H1 (cell line): ENCODE measurements at regions not wholly inside any gene's neighbourhood (a gene's known extent, or its start where the extent isn't known, plus 50 kb on each side); places are given as distances from the start of the nearest gene placed in this dataset.

Source experiments
- CTCF ChIA-PET: fragments of 300-600 bp; sonication (Branson Sonifier 250); formaldehyde crosslinking; loops from one replicate; lab custom pipeline; 2021; ENCODE audit not compliant: partially characterized antibody; lab: Charles Lee
- POLR2A ChIA-PET: fragments of 300-600 bp; sonication (Branson Sonifier 250); formaldehyde crosslinking; loops from one replicate; lab custom pipeline; 2021; ENCODE audit warnings: inconsistent platforms; ENCODE audit not compliant: partially characterized antibody; lab: Charles Lee
- DNase-seq, 2 experiments: peaks; one replicate each; pipeline versions ENCODE4 v3.0.0 to v3.0.0-alpha.2; 2010 to 2022; ENCODE audit warnings: low spot score in 2 of 2, low read depth in 1 of 2, mixed read lengths in 1 of 2
- FAIRE-seq: peaks from 2 replicates; lab custom pipeline; 2011; peaks lifted over from hg19 to GRCh38; lab: Jason Lieb, UNC
- H2AFZ ChIP-seq: 2 replicates; pipeline ENCODE4 v1.8.1; 2012; ENCODE audit warnings: low read length, inconsistent platforms
- H2AK5ac ChIP-seq: 2 replicates; pipeline ENCODE4 v1.6.1; 2013; ENCODE audit warnings: low read depth, low read length
- H2BK120ac ChIP-seq: replicated peaks from 2 replicates; pipeline ENCODE3; 2013; ENCODE audit warnings: low read depth, low read length, inconsistent platforms
- H2BK12ac ChIP-seq: 2 replicates; pipeline ENCODE4 v1.6.1; 2013; ENCODE audit warnings: low read depth, low read length
- H2BK15ac ChIP-seq: 2 replicates; pipeline ENCODE4 v1.6.1; 2013; ENCODE audit warnings: low read length
- H2BK20ac ChIP-seq: 2 replicates; pipeline ENCODE4 v1.6.1; 2013; ENCODE audit warnings: low read length
- H2BK5ac ChIP-seq: 2 replicates; pipeline ENCODE4 v1.6.1; 2013; ENCODE audit warnings: low read depth, low read length
- H3K14ac ChIP-seq: 2 replicates; pipeline ENCODE4 v1.6.1; 2013; ENCODE audit warnings: inconsistent platforms; ENCODE audit not compliant: insufficient read length
- H3K18ac ChIP-seq: 2 replicates; pipeline ENCODE4 v1.6.1; 2013; ENCODE audit warnings: low read length; ENCODE audit errors: extremely low read depth
- H3K23ac ChIP-seq: 2 replicates; pipeline ENCODE4 v1.6.1; 2013; ENCODE audit warnings: inconsistent platforms; ENCODE audit not compliant: insufficient read length
- H3K23me2 ChIP-seq: 2 replicates; pipeline ENCODE4 v1.6.1; 2013; ENCODE audit warnings: low read depth, low read length
- H3K27ac ChIP-seq: 2 replicates; pipeline ENCODE4 v1.6.1; 2011; ENCODE audit warnings: low read depth, low read length, inconsistent platforms
- H3K27me3 ChIP-seq, 4 experiments: replicated peaks in 1 of 4; 1 replicate in 1 of 4; 2 replicates in 3 of 4; pipeline versions ENCODE4 v1.6.1 to v1.8.1; 2011 to 2013; ENCODE audit warnings: low read length in 3 of 4, mild to moderate bottlenecking in 3 of 4, inconsistent platforms in 2 of 4, mixed read lengths in 2 of 4, moderate library complexity in 1 of 4; ENCODE audit not compliant: control insufficient read depth in 3 of 4, insufficient read depth in 3 of 4; ENCODE audit errors: extremely low read depth in 1 of 4
- H3K36me3 ChIP-seq, 4 experiments: 2 replicates each; pipeline versions ENCODE4 v1.6.1 to v1.8.1; 2011 to 2013; ENCODE audit warnings: mild to moderate bottlenecking in 4 of 4, low read length in 3 of 4, moderate library complexity in 2 of 4, control low read depth in 1 of 4, inconsistent platforms in 1 of 4; ENCODE audit not compliant: insufficient read depth in 4 of 4, control insufficient read depth in 2 of 4
- H3K4ac ChIP-seq: replicated peaks from 2 replicates; pipeline ENCODE3; 2013; ENCODE audit warnings: low read length, low read depth, mixed read lengths, inconsistent platforms; ENCODE audit not compliant: insufficient read length
- H3K4me1 ChIP-seq, 4 experiments: replicated peaks in 1 of 4; 1 replicate in 1 of 4; 2 replicates in 3 of 4; pipeline versions ENCODE4 v1.6.1 to v1.8.1; 2011 to 2013; ENCODE audit warnings: low read length in 3 of 4, inconsistent platforms in 2 of 4, mixed read lengths in 1 of 4; ENCODE audit not compliant: insufficient read depth in 4 of 4, control insufficient read depth in 3 of 4
- H3K4me2 ChIP-seq, 2 experiments: 2 replicates each; pipeline versions ENCODE4 v1.6.1 to v1.8.1; 2011 to 2013; ENCODE audit warnings: low read depth in 2 of 2, low read length in 2 of 2, control low read depth in 1 of 2, inconsistent platforms in 1 of 2, mild to moderate bottlenecking in 1 of 2; ENCODE audit not compliant: insufficient read depth in 1 of 2
- H3K4me3 ChIP-seq, 4 experiments: fragments of 200-600, 300-600 bp in 1 of 4; sonication (generic), shearing (Covaris generic), sonication (Bioruptor Twin) in 1 of 4; 2 replicates each; pipeline versions ENCODE4 v1.5.1 to v1.8.1; 2011 to 2016; ENCODE audit warnings: low read length in 4 of 4, low read depth in 3 of 4, control low read depth in 2 of 4, inconsistent platforms in 2 of 4, mild to moderate bottlenecking in 2 of 4, mixed read lengths in 1 of 4, moderate library complexity in 1 of 4; ENCODE audit not compliant: insufficient read depth in 2 of 4; ENCODE audit errors: extremely low read depth in 1 of 4
- H3K56ac ChIP-seq: replicated peaks from 2 replicates; pipeline ENCODE3; 2013; ENCODE audit warnings: low read depth, mild to moderate bottlenecking, mixed read lengths, low read length, inconsistent platforms; ENCODE audit not compliant: insufficient read length
- H3K79me1 ChIP-seq: 2 replicates; pipeline ENCODE4 v1.6.1; 2013; ENCODE audit warnings: low read depth, low read length, control low read depth
- H3K79me2 ChIP-seq, 2 experiments: 2 replicates each; pipeline versions ENCODE4 v1.6.1 to v1.8.1; 2012 to 2013; ENCODE audit warnings: low read length in 2 of 2, mild to moderate bottlenecking in 2 of 2, inconsistent platforms in 1 of 2; ENCODE audit not compliant: insufficient read depth in 2 of 2, control insufficient read depth in 1 of 2
- H3K9ac ChIP-seq, 4 experiments: replicated peaks in 1 of 4; 1 replicate in 1 of 4; 2 replicates in 3 of 4; pipeline versions ENCODE4 v1.6.1 to v1.8.1; 2011 to 2013; ENCODE audit warnings: low read depth in 3 of 4, low read length in 3 of 4, control low read depth in 2 of 4, mild to moderate bottlenecking in 2 of 4, moderate library complexity in 2 of 4, inconsistent platforms in 1 of 4; ENCODE audit errors: extremely low read depth in 1 of 4
- H3K9me3 ChIP-seq, 2 experiments: 2 replicates each; pipeline versions ENCODE4 v1.6.1 to v1.8.1; 2012 to 2013; ENCODE audit warnings: mild to moderate bottlenecking in 2 of 2, moderate library complexity in 2 of 2, control low read depth in 1 of 2, inconsistent platforms in 1 of 2, low read depth in 1 of 2, low read length in 1 of 2, mixed read lengths in 1 of 2; ENCODE audit not compliant: insufficient read depth in 2 of 2
- H4K20me1 ChIP-seq, 2 experiments: replicated peaks in 1 of 2; 2 replicates each; pipeline versions ENCODE3 to v1.8.1; 2011 to 2013; ENCODE audit warnings: inconsistent platforms in 2 of 2, low read length in 2 of 2, mild to moderate bottlenecking in 1 of 2; ENCODE audit not compliant: insufficient read depth in 2 of 2, control insufficient read depth in 1 of 2
- H4K5ac ChIP-seq: 2 replicates; pipeline ENCODE4 v1.6.1; 2013; ENCODE audit warnings: low read length, low read depth, mixed read lengths, inconsistent platforms; ENCODE audit not compliant: insufficient read length
- H4K8ac ChIP-seq: 2 replicates; pipeline ENCODE4 v1.8.0; 2013; ENCODE audit warnings: mild to moderate bottlenecking, moderate library complexity, low read length, inconsistent platforms; ENCODE audit not compliant: insufficient read depth; ENCODE audit errors: extremely low read depth
- H4K91ac ChIP-seq: replicated peaks from 2 replicates; pipeline ENCODE3; 2013; ENCODE audit warnings: low read length, mixed read lengths, inconsistent platforms; ENCODE audit not compliant: insufficient read length
- BRCA1 ChIP-seq: IDR thresholded peaks from 2 replicates; pipeline ENCODE4 v1.6.1; 2012; ENCODE audit warnings: low read depth, low read length, improper control_type of control experiment
- KDM4A ChIP-seq: IDR thresholded peaks from one replicate; pipeline ENCODE4 v1.7.1; 2012; ENCODE audit warnings: low read depth, mild to moderate bottlenecking, moderate library complexity, low read length, inconsistent platforms; ENCODE audit not compliant: severe bottlenecking
- PHF8 ChIP-seq: fragments of 200-600 bp; sonication (generic); conservative IDR thresholded peaks from 2 replicates; pipeline ENCODE4 v1.7.1; 2012; ENCODE audit warnings: low read depth, mild to moderate bottlenecking, inconsistent platforms, low read length, moderate library complexity
- SIN3A ChIP-seq, 2 experiments: IDR thresholded peaks in 1 of 2; conservative IDR thresholded peaks in 1 of 2; 2 replicates each; pipeline ENCODE4 v1.6.1; 2011 to 2012; ENCODE audit warnings: low read length in 2 of 2, improper control_type of control experiment in 1 of 2, low read depth in 1 of 2, mild to moderate bottlenecking in 1 of 2
- TAF7 ChIP-seq: optimal IDR thresholded peaks from 2 replicates; pipeline ENCODE3; 2011; ENCODE audit warnings: low read depth, mild to moderate bottlenecking, inconsistent platforms, low read length, moderate library complexity, borderline replicate concordance
- WGBS, 2 experiments: shearing (Covaris generic) in 1 of 2; methylation state at CpG; one replicate each; pipeline versions ENCODE4 v1.1.6 to v1.1.7; 2013 to 2015; ENCODE audit warnings: low lambda C conversion rate in 2 of 2, mixed read lengths in 2 of 2, inconsistent platforms in 1 of 2, low coverage in 1 of 2, missing lambda C conversion rate in 1 of 2; ENCODE audit not compliant: insufficient replicate concordance in 2 of 2, insufficient coverage in 1 of 2, insufficient read length in 1 of 2; ENCODE audit errors: extremely low coverage in 1 of 2, missing lambda C conversion rate in 1 of 2; 5-methylcytosine and 5-hydroxymethylcytosine counted together

DNA sequence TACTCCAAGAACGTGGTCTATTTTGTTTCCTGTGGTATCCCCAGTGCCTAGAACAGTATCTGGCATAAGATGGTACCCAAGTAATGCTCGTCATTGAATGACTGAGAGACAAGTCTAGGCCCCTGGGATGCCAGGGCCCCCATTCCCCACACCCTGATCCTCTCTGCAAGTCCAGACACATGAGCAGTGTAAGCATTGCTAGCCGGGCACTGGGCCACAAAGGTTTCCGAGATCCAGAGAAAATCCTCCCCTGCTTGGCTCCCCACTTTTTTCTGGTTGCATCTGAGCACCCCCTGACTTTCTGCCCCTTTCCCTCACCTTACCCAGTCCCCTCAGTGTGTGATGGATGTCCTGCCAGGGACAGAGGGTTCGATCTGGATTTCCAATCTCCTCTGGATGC lies 160.1 kb upstream of the NECTIN1 start:
- Histone ChIP-seq H2AK5ac (no peak overlapping the region), H3K23me2 (no peaks in the 10 kb centered on the region), H2BK120ac (no peak overlapping the region), H3K79me2 (no peaks in the 10 kb centered on the region), H3K79me1 (no peaks in the 10 kb centered on the region), H2BK12ac (no peak overlapping the region), H3K23ac (no peak overlapping the region), H3K27ac (no peak overlapping the region; the same call in 1 of the 2 replicates), H3K9ac (no peak overlapping the region), H2BK15ac (no peak overlapping the region), H3K27me3 (no peaks in the 10 kb centered on the region; a peak in 2 of 7 replicates), H4K20me1 (no peaks in the 10 kb centered on the region), H3K4me3 (no peak overlapping the region), H4K91ac (no peak overlapping the region), H2BK5ac (no peak overlapping the region), H4K5ac (no peak overlapping the region), H3K36me3 (no peaks in the 10 kb centered on the region), H3K9me3 (no peaks in the 10 kb centered on the region), H3K56ac (no peak overlapping the region), H4K8ac (no peak overlapping the region), H3K18ac (no peak overlapping the region), H3K14ac (no peak overlapping the region), H2BK20ac (no peak overlapping the region), H3K4me2 (no peak overlapping the region), H3K4me1 (peaks cover 0 to under 1% (median 0%) of the 10 kb centered on the region in 4 experiments; a peak in 1 of 7 replicates), H2AFZ (no peak overlapping the region), H3K4ac (no peak overlapping the region)
- ChIA-PET POLR2A (no interaction called here), CTCF (interaction anchor here (0.6 to 1.7 kb wide), 3 partner anchors 13 to 49 kb away, joined by 4 to 6 read pairs (median 4); no protein-coding TSS in a partner anchor)
- DNase-seq: no peak
- FAIRE-seq: no peak
- 93% methylated on average over 5 of the region's 5 CpGs; no CpG with 5 or more reads in 1 of the 2 experiments for WGBS, 2 experiments
- no peak for TF ChIP-seq PHF8
- TF ChIP-seq KDM4A: no peak
- TF ChIP-seq SIN3A (conservative IDR thresholded peaks at IDR 0.05 in 1 of 2, IDR thresholded peaks at IDR 0.05 in 1 of 2; ENCODE audit: low read depth in 1 of 2, low read length in 2 of 2): no peak
- no peak for TF ChIP-seq BRCA1
- no peak for TF ChIP-seq TAF7
